ENCODE measurements at regions not wholly inside any gene's neighbourhood (a gene's known extent, or its start where the extent isn't known, plus 50 kb on each side); places are given as distances from the start of the nearest gene placed in this dataset.

DNA sequence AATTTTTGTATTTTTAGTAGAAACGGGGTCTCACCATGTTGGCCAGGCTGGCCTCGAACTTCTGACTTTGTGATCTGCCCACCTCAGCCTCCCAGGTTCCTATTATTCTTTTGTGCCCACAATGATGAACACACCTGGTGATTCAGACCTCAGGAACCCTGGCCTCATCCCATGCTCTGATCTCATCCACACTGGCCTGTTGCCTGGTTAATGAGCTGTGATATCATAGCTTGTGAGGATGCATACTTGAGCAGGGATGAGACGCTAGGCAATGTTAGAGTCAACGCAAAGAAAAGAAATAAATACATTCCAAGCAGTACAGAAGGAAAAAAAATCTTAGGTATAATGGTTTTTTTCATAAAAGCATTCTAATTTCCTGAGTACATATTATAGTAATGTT lies 82.4 kb upstream of the RNF32 start (continued):
- TF ChIP-seq KDM1A (IDR thresholded peaks at IDR 0.05; ENCODE audit: low read depth) (no peak), ZSCAN20 (CRISPR knock-in tag; IDR thresholded peaks at IDR 0.05) (no peak)

DNA sequence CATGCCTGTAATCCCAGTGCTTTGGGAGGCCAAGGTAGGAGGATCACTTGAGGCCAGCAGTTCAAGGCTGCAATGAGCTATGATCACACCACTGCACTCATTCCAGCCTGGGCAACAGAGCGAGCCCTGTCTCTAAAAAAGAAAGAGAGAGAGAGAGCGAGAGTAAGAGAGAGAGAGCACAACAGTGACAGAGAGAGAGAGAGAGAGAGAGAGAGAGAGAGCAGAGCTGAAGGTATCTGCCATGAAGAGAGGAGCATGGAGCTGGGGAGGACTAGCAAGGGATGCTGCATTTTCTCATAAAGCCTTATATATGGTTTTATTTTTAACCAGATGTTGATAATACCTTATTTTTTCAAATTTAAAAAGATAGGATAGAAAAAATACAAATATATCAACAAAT lies 84.5 kb upstream of the RNF32 start:
- Histone ChIP-seq H3K4me1 (no peaks in the 10 kb centered on the region), H3K4me3 (no peak overlapping the region), H3K9me3 (no peaks in the 10 kb centered on the region), H3K4me2 (no peak overlapping the region), H3K27ac (no peak overlapping the region)
- DNase-seq (ENCODE audit: low read depth in 1 of 2, low spot score in 1 of 2) (no peak), FAIRE-seq (no peak), ATAC-seq (no peak)
- 56% methylated on average over 2 of the region's 2 CpGs for WGBS (ENCODE audit: missing lambda C conversion rate)
- POLR2A ChIA-PET: no interaction called here
- CTCF ChIA-PET: interaction anchor here (0.6 kb wide), 1 partner anchor 958 kb away, joined by 3 read pairs; no protein-coding TSS in a partner anchor
- TF ChIP-seq MAFK (IDR thresholded peaks at IDR 0.05; ENCODE audit: partially characterized antibody): no peak
- no peak for TF ChIP-seq ESRRA (IDR thresholded peaks at IDR 0.05; ENCODE audit: borderline replicate concordance, low read length)
- TF ChIP-seq MYC (IDR thresholded peaks at IDR 0.05; ENCODE audit: borderline replicate concordance, low read length): no peak
- no peak for TF ChIP-seq CHD2 (IDR thresholded peaks at IDR 0.05; ENCODE audit: low read length, partially characterized antibody)
- TF ChIP-seq HDAC2 (IDR thresholded peaks at IDR 0.05): no peak
- TF ChIP-seq ELK1 (IDR thresholded peaks at IDR 0.05; ENCODE audit: low read depth, low read length): no peak
- TF ChIP-seq HEYL (CRISPR knock-in tag; IDR thresholded peaks at IDR 0.05): no peak
- no peak for TF ChIP-seq BHLHE40 (IDR thresholded peaks at IDR 0.05; ENCODE audit: low read depth, low read length)

DNA sequence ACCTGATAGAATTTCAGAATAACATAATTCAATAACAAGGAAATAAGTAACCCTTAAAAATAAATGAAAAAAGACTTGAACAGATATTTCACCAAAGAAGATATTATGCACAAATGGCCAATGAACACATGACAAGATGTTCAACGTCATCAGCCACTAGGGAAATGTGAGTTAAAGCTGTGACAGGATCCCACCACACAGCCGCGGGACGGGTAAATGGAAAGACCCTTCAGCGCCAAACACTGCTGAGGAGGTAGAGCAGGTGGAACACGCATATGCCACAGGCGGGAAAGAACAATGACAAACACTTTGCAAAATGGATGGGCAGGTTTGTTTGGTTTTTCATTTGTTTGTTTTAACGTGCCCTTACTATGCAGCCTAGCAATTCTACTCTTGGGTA lies 86.1 kb upstream of the RNF32 start:
- no peak overlapping the region for H3K4me3 ChIP-seq
- WGBS (ENCODE audit: missing lambda C conversion rate): 73% methylated on average over 8 of the region's 8 CpGs
- DNase-seq (ENCODE audit: low read depth in 1 of 2, low spot score in 1 of 2): no peak
- POLR2A ChIA-PET: no interaction called here
- ATAC-seq: no peak
- H3K27ac ChIP-seq: no peak overlapping the region
- no peak for FAIRE-seq
- H3K4me1 ChIP-seq: no peaks in the 10 kb centered on the region
- TF ChIP-seq RFX5 (IDR thresholded peaks at IDR 0.05): peak; percentile 63; the same call in 1 of the 2 replicates
- TF ChIP-seq, protein P1, sequence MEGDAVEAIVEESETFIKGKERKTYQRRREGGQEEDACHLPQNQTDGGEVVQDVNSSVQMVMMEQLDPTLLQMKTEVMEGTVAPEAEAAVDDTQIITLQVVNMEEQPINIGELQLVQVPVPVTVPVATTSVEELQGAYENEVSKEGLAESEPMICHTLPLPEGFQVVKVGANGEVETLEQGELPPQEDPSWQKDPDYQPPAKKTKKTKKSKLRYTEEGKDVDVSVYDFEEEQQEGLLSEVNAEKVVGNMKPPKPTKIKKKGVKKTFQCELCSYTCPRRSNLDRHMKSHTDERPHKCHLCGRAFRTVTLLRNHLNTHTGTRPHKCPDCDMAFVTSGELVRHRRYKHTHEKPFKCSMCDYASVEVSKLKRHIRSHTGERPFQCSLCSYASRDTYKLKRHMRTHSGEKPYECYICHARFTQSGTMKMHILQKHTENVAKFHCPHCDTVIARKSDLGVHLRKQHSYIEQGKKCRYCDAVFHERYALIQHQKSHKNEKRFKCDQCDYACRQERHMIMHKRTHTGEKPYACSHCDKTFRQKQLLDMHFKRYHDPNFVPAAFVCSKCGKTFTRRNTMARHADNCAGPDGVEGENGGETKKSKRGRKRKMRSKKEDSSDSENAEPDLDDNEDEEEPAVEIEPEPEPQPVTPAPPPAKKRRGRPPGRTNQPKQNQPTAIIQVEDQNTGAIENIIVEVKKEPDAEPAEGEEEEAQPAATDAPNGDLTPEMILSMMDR (IDR thresholded peaks at IDR 0.05): no peak
- H3K9me3 ChIP-seq: no peaks in the 10 kb centered on the region
- no peak overlapping the region for H3K4me2 ChIP-seq
- CTCF ChIA-PET: interaction anchor here (0.7 to 1.4 kb wide), 2 partner anchors 39 to 749 kb away, joined by 3 read pairs; no protein-coding TSS in a partner anchor

- FAIRE-seq (no peak), DNase-seq (ENCODE audit: low read depth in 1 of 2, low spot score in 1 of 2) (no peak), ATAC-seq (no peak)
- WGBS (ENCODE audit: missing lambda C conversion rate): 72% methylated on average over 8 of the region's 9 CpGs
- Histone ChIP-seq H3K9me3 (no peaks in the 10 kb centered on the region), H3K4me3 (no peak overlapping the region), H3K27ac (no peak overlapping the region), H3K4me1 (no peaks in the 10 kb centered on the region), H3K4me2 (no peak overlapping the region)
- TF ChIP-seq ATOH8 (CRISPR knock-in tag; IDR thresholded peaks at IDR 0.05; ENCODE audit: low read depth): no peak
- no peak for TF ChIP-seq EHF (CRISPR knock-in tag; IDR thresholded peaks at IDR 0.05)
- TF ChIP-seq, protein P1 (IDR thresholded peaks at IDR 0.05): no peak
- no peak for TF ChIP-seq NFE2L2 (conservative IDR thresholded peaks at IDR 0.05; ENCODE audit: low read length)
- TF ChIP-seq POLR2A (IDR thresholded peaks at IDR 0.05; ENCODE audit: low read length): no peak
- TF ChIP-seq CBX8 (IDR thresholded peaks at IDR 0.05): no peak
- TF ChIP-seq KDM5A (IDR thresholded peaks at IDR 0.05): no peak
- TF ChIP-seq POLR2AphosphoS2 (conservative IDR thresholded peaks at IDR 0.05; ENCODE audit: low read length): no peak
- TF ChIP-seq JUNB (IDR thresholded peaks at IDR 0.05): no peak
- no peak for TF ChIP-seq GATA3 (IDR thresholded peaks at IDR 0.05; ENCODE audit: borderline replicate concordance)
- no peak for TF ChIP-seq SREBF2 (IDR thresholded peaks at IDR 0.05)
- TF ChIP-seq RNF2 (IDR thresholded peaks at IDR 0.05; ENCODE audit: borderline replicate concordance, low read depth): no peak
- no peak for TF ChIP-seq NPAS2 (CRISPR knock-in tag; IDR thresholded peaks at IDR 0.05; ENCODE audit: borderline replicate concordance)
- TF ChIP-seq, protein P2, sequence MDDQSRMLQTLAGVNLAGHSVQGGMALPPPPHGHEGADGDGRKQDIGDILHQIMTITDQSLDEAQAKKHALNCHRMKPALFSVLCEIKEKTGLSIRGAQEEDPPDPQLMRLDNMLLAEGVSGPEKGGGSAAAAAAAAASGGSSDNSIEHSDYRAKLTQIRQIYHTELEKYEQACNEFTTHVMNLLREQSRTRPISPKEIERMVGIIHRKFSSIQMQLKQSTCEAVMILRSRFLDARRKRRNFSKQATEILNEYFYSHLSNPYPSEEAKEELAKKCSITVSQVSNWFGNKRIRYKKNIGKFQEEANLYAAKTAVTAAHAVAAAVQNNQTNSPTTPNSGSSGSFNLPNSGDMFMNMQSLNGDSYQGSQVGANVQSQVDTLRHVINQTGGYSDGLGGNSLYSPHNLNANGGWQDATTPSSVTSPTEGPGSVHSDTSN (IDR thresholded peaks at IDR 0.05): no peak
- TF ChIP-seq KDM1A (IDR thresholded peaks at IDR 0.05; ENCODE audit: low read depth): no peak
- ChIA-PET POLR2A (no interaction called here), CTCF (no interaction called here)
Measured at GRCh38 chr7:156549636-156550035, 90.9 kb upstream of the RNF32 start.
